H1 (cell line): ENCODE measurements at regions not wholly inside any gene's neighbourhood (a gene's known extent, or its start where the extent isn't known, plus 50 kb on each side); places are given as distances from the start of the nearest gene placed in this dataset.

Experiments used
- JUND ChIP-seq: IDR thresholded peaks from 2 replicates; pipeline ENCODE4 v1.6.1; 2011; ENCODE audit warnings: mild to moderate bottlenecking, improper control_type of control experiment, low read length
- KDM1A ChIP-seq: fragments of 200-600, 300-600 bp; sonication (generic); IDR thresholded peaks from 2 replicates; pipeline ENCODE4 v1.7.1; 2016; ENCODE audit warnings: mild to moderate bottlenecking, low read length, borderline replicate concordance
- POLR2A ChIP-seq, 2 experiments: IDR thresholded peaks; 1 replicate in 1 of 2; 2 replicates in 1 of 2; pipeline ENCODE4 v1.6.1; 2011; ENCODE audit warnings: low read depth in 2 of 2, low read length in 2 of 2, mild to moderate bottlenecking in 2 of 2; ENCODE audit errors: control extremely low read depth in 1 of 2
- POLR2AphosphoS5 ChIP-seq: IDR thresholded peaks from 2 replicates; pipeline ENCODE4 v1.6.1; 2011; ENCODE audit warnings: low read depth, low read length
- RXRA ChIP-seq: IDR thresholded peaks from 2 replicates; pipeline ENCODE4 v1.6.1; 2011; ENCODE audit warnings: low read depth, mild to moderate bottlenecking, low read length, moderate library complexity; ENCODE audit not compliant: insufficient read depth
- SRF ChIP-seq: IDR thresholded peaks from 2 replicates; pipeline ENCODE4 v1.6.1; 2011; ENCODE audit warnings: mild to moderate bottlenecking, low read depth, low read length, moderate library complexity
- TAF1 ChIP-seq: IDR thresholded peaks from 2 replicates; pipeline ENCODE4 v1.6.1; 2011; ENCODE audit warnings: mild to moderate bottlenecking, low read depth, low read length
- TF ChIP-seq, protein P1 (sequence below), 3 experiments: IDR thresholded peaks; 1 replicate in 2 of 3; 2 replicates in 1 of 3; pipeline versions ENCODE4 v1.5.1 to v1.6.1; 2011; ENCODE audit warnings: low read length in 3 of 3, mild to moderate bottlenecking in 3 of 3, inconsistent platforms in 2 of 3, low read depth in 1 of 3, moderate library complexity in 1 of 3; ENCODE audit not compliant: insufficient read depth in 1 of 3; ENCODE audit errors: control extremely low read depth in 1 of 3
- TF ChIP-seq, protein P2 (sequence below): fragments of 300-600 bp; sonication (generic); IDR thresholded peaks from 2 replicates; pipeline ENCODE4 v1.7.1; 2012; ENCODE audit warnings: low read length, moderate library complexity, mild to moderate bottlenecking, inconsistent platforms; ENCODE audit not compliant: insufficient replicate concordance
- TF ChIP-seq, protein P3 (sequence below): IDR thresholded peaks from 2 replicates; pipeline ENCODE4 v1.6.1; 2012; ENCODE audit warnings: inconsistent platforms

DNA sequence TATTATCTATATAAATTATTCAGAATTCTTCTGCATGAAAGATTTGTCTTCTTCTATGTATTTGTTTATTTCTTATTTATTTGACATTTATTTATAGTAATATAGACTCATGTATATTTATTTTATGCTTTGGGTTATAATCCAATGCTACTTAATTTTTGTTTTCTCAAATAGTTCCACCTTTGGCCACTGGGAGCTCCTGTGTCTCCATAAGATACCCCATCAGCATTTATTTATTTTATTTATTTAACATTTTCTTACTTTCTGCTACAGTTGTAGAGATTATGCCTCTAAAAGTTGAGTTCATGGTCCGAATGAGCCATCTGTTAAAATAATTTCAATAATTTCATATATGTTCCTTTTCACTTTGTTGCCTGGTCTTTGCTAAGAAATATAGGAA is 289.4 kb downstream of the ADGRL2 start:
- TF ChIP-seq TAF1 (no peak), SRF (no peak), POLR2AphosphoS5 (no peak), JUND (no peak), KDM1A (no peak), POLR2A (IDR thresholded peaks at IDR 0.05; ENCODE audit: control extremely low read depth in 1 of 2, low read depth in 2 of 2, low read length in 2 of 2) (no peak), RXRA (no peak)
- TF ChIP-seq, protein P1, sequence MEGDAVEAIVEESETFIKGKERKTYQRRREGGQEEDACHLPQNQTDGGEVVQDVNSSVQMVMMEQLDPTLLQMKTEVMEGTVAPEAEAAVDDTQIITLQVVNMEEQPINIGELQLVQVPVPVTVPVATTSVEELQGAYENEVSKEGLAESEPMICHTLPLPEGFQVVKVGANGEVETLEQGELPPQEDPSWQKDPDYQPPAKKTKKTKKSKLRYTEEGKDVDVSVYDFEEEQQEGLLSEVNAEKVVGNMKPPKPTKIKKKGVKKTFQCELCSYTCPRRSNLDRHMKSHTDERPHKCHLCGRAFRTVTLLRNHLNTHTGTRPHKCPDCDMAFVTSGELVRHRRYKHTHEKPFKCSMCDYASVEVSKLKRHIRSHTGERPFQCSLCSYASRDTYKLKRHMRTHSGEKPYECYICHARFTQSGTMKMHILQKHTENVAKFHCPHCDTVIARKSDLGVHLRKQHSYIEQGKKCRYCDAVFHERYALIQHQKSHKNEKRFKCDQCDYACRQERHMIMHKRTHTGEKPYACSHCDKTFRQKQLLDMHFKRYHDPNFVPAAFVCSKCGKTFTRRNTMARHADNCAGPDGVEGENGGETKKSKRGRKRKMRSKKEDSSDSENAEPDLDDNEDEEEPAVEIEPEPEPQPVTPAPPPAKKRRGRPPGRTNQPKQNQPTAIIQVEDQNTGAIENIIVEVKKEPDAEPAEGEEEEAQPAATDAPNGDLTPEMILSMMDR (IDR thresholded peaks at IDR 0.05; ENCODE audit: control extremely low read depth in 1 of 3, insufficient read depth in 1 of 3, low read depth in 1 of 3, low read length in 3 of 3) = peak in 1 of 3 experiments; percentile 5; a peak in 1 of 4 replicates
- TF ChIP-seq, protein P2, sequence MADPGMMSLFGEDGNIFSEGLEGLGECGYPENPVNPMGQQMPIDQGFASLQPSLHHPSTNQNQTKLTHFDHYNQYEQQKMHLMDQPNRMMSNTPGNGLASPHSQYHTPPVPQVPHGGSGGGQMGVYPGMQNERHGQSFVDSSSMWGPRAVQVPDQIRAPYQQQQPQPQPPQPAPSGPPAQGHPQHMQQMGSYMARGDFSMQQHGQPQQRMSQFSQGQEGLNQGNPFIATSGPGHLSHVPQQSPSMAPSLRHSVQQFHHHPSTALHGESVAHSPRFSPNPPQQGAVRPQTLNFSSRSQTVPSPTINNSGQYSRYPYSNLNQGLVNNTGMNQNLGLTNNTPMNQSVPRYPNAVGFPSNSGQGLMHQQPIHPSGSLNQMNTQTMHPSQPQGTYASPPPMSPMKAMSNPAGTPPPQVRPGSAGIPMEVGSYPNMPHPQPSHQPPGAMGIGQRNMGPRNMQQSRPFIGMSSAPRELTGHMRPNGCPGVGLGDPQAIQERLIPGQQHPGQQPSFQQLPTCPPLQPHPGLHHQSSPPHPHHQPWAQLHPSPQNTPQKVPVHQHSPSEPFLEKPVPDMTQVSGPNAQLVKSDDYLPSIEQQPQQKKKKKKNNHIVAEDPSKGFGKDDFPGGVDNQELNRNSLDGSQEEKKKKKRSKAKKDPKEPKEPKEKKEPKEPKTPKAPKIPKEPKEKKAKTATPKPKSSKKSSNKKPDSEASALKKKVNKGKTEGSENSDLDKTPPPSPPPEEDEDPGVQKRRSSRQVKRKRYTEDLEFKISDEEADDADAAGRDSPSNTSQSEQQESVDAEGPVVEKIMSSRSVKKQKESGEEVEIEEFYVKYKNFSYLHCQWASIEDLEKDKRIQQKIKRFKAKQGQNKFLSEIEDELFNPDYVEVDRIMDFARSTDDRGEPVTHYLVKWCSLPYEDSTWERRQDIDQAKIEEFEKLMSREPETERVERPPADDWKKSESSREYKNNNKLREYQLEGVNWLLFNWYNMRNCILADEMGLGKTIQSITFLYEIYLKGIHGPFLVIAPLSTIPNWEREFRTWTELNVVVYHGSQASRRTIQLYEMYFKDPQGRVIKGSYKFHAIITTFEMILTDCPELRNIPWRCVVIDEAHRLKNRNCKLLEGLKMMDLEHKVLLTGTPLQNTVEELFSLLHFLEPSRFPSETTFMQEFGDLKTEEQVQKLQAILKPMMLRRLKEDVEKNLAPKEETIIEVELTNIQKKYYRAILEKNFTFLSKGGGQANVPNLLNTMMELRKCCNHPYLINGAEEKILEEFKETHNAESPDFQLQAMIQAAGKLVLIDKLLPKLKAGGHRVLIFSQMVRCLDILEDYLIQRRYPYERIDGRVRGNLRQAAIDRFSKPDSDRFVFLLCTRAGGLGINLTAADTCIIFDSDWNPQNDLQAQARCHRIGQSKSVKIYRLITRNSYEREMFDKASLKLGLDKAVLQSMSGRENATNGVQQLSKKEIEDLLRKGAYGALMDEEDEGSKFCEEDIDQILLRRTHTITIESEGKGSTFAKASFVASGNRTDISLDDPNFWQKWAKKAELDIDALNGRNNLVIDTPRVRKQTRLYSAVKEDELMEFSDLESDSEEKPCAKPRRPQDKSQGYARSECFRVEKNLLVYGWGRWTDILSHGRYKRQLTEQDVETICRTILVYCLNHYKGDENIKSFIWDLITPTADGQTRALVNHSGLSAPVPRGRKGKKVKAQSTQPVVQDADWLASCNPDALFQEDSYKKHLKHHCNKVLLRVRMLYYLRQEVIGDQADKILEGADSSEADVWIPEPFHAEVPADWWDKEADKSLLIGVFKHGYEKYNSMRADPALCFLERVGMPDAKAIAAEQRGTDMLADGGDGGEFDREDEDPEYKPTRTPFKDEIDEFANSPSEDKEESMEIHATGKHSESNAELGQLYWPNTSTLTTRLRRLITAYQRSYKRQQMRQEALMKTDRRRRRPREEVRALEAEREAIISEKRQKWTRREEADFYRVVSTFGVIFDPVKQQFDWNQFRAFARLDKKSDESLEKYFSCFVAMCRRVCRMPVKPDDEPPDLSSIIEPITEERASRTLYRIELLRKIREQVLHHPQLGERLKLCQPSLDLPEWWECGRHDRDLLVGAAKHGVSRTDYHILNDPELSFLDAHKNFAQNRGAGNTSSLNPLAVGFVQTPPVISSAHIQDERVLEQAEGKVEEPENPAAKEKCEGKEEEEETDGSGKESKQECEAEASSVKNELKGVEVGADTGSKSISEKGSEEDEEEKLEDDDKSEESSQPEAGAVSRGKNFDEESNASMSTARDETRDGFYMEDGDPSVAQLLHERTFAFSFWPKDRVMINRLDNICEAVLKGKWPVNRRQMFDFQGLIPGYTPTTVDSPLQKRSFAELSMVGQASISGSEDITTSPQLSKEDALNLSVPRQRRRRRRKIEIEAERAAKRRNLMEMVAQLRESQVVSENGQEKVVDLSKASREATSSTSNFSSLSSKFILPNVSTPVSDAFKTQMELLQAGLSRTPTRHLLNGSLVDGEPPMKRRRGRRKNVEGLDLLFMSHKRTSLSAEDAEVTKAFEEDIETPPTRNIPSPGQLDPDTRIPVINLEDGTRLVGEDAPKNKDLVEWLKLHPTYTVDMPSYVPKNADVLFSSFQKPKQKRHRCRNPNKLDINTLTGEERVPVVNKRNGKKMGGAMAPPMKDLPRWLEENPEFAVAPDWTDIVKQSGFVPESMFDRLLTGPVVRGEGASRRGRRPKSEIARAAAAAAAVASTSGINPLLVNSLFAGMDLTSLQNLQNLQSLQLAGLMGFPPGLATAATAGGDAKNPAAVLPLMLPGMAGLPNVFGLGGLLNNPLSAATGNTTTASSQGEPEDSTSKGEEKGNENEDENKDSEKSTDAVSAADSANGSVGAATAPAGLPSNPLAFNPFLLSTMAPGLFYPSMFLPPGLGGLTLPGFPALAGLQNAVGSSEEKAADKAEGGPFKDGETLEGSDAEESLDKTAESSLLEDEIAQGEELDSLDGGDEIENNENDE = no peak
- TF ChIP-seq, protein P3, sequence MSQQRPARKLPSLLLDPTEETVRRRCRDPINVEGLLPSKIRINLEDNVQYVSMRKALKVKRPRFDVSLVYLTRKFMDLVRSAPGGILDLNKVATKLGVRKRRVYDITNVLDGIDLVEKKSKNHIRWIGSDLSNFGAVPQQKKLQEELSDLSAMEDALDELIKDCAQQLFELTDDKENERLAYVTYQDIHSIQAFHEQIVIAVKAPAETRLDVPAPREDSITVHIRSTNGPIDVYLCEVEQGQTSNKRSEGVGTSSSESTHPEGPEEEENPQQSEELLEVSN = no peak
